H9 (cell line): ENCODE measurements at regions not wholly inside any gene's neighbourhood (a gene's known extent, or its start where the extent isn't known, plus 50 kb on each side); places are given as distances from the start of the nearest gene placed in this dataset.

ENCODE experiments used
- DNase-seq: peaks from one replicate; pipeline ENCODE4 v3.0.0-alpha.2; 2017
- H2AFZ ChIP-seq: one replicate; pipeline ENCODE4 v1.6.1; 2013; ENCODE audit warnings: mild to moderate bottlenecking, low read length, control low read depth, moderate library complexity
- H2AK5ac ChIP-seq: 2 replicates; pipeline ENCODE4 v1.6.1; 2013; ENCODE audit warnings: low read length, control low read depth, mixed read lengths; ENCODE audit not compliant: insufficient read length
- H2BK120ac ChIP-seq: one replicate; pipeline ENCODE4 v1.6.1; 2013; ENCODE audit warnings: low read depth, mild to moderate bottlenecking, low read length, control low read depth, inconsistent platforms; ENCODE audit not compliant: poor library complexity, severe bottlenecking
- H2BK12ac ChIP-seq: 2 replicates; pipeline ENCODE4 v1.6.1; 2013; ENCODE audit warnings: low read length, control low read depth, mixed read lengths, low read depth; ENCODE audit not compliant: insufficient read length
- H2BK15ac ChIP-seq: 2 replicates; pipeline ENCODE4 v1.6.1; 2013; ENCODE audit warnings: low read depth, low read length, control low read depth
- H2BK20ac ChIP-seq: one replicate; pipeline ENCODE4 v1.6.1; 2013; ENCODE audit warnings: low read depth, mild to moderate bottlenecking, low read length, control low read depth, inconsistent platforms; ENCODE audit not compliant: poor library complexity, severe bottlenecking
- H2BK5ac ChIP-seq: 2 replicates; pipeline ENCODE4 v1.6.1; 2013; ENCODE audit warnings: low read length, control low read depth, mixed read lengths; ENCODE audit not compliant: insufficient read length
- H3K14ac ChIP-seq: 2 replicates; pipeline ENCODE4 v1.6.1; 2013; ENCODE audit warnings: low read length, control low read depth; ENCODE audit not compliant: insufficient read depth
- H3K18ac ChIP-seq: 2 replicates; pipeline ENCODE4 v1.6.1; 2013; ENCODE audit warnings: low read depth, mild to moderate bottlenecking, mixed read lengths, low read length, control low read depth; ENCODE audit not compliant: insufficient read length
- H3K23ac ChIP-seq: 2 replicates; pipeline ENCODE4 v1.6.1; 2013; ENCODE audit warnings: low read length, control low read depth, mixed read lengths, low read depth; ENCODE audit not compliant: insufficient read length
- H3K23me2 ChIP-seq: 2 replicates; pipeline ENCODE4 v1.6.1; 2013; ENCODE audit warnings: low read depth, mild to moderate bottlenecking, mixed read lengths, low read length, control low read depth; ENCODE audit not compliant: insufficient read length, poor library complexity, severe bottlenecking
- H3K27ac ChIP-seq: 2 replicates; pipeline ENCODE4 v1.5.1; 2013; ENCODE audit warnings: low read length, control low read depth, mixed read lengths, low read depth; ENCODE audit not compliant: insufficient read length
- H3K27me3 ChIP-seq: 2 replicates; pipeline ENCODE4 v1.6.1; 2013; ENCODE audit warnings: low read length, control low read depth, inconsistent platforms; ENCODE audit not compliant: insufficient read depth
- H3K4ac ChIP-seq: 2 replicates; pipeline ENCODE4 v1.6.1; 2013; ENCODE audit warnings: low read depth, mild to moderate bottlenecking, control low read depth, inconsistent platforms, low read length, moderate library complexity
- H3K4me1 ChIP-seq: 2 replicates; pipeline ENCODE4 v1.6.1; 2013; ENCODE audit warnings: low read length, control low read depth, inconsistent platforms; ENCODE audit not compliant: insufficient read depth
- H3K4me2 ChIP-seq: 2 replicates; pipeline ENCODE4 v1.6.1; 2013; ENCODE audit warnings: low read length, control low read depth, mixed read lengths; ENCODE audit not compliant: insufficient read length, insufficient read depth
- H3K56ac ChIP-seq: 2 replicates; pipeline ENCODE4 v1.6.1; 2013; ENCODE audit warnings: low read depth, mild to moderate bottlenecking, mixed read lengths, low read length, control low read depth; ENCODE audit not compliant: insufficient read length
- H3K79me1 ChIP-seq: 2 replicates; pipeline ENCODE4 v1.6.1; 2013; ENCODE audit warnings: low read depth, mild to moderate bottlenecking, moderate library complexity, low read length, control low read depth, inconsistent platforms; ENCODE audit not compliant: insufficient read depth, poor library complexity, severe bottlenecking
- H3K79me2 ChIP-seq: 2 replicates; pipeline ENCODE4 v1.6.1; 2013; ENCODE audit warnings: low read length, control low read depth, inconsistent platforms; ENCODE audit not compliant: insufficient read depth
- H3K9ac ChIP-seq: 2 replicates; pipeline ENCODE4 v1.6.1; 2013; ENCODE audit warnings: low read length, control low read depth, mixed read lengths; ENCODE audit not compliant: insufficient read length; ENCODE audit errors: extremely low read depth
- H3K9me3 ChIP-seq: one replicate; pipeline ENCODE4 v1.6.1; 2013; ENCODE audit warnings: low read depth, low read length, inconsistent platforms; ENCODE audit not compliant: control insufficient read depth
- H3T11ph ChIP-seq: one replicate; pipeline ENCODE4 v1.6.1; 2013; ENCODE audit warnings: mild to moderate bottlenecking, low read length, control low read depth, inconsistent platforms
- H4K20me1 ChIP-seq: one replicate; pipeline ENCODE4 v1.6.1; 2013; ENCODE audit not compliant: control insufficient read depth, insufficient read length, insufficient read depth
- H4K5ac ChIP-seq: 2 replicates; pipeline ENCODE4 v1.6.1; 2013; ENCODE audit warnings: low read depth, mild to moderate bottlenecking, mixed read lengths, low read length, control low read depth; ENCODE audit not compliant: insufficient read length
- H4K8ac ChIP-seq: replicated peaks from 2 replicates; pipeline ENCODE4 v1.6.1; 2013; ENCODE audit warnings: low read length, control low read depth, mixed read lengths, low read depth; ENCODE audit not compliant: insufficient read length
- H4K91ac ChIP-seq: 2 replicates; pipeline ENCODE4 v1.6.1; 2013; ENCODE audit warnings: low read depth, mild to moderate bottlenecking, moderate library complexity, mixed read lengths, low read length, control low read depth; ENCODE audit not compliant: insufficient read length
- H3K27ac Mint-ChIP-seq, 3 experiments: 2 replicates in 2 of 3; 3 replicates in 1 of 3; pipeline ENCODE4 v1.8.0; 2020 to 2021; ENCODE audit warnings: mixed read lengths in 3 of 3, mild to moderate bottlenecking in 1 of 3, moderate library complexity in 1 of 3
- H3K27me3 Mint-ChIP-seq: 2 replicates; pipeline ENCODE4 v1.8.0; 2021; ENCODE audit warnings: low read depth, mild to moderate bottlenecking, moderate library complexity, mixed read lengths
- H3K36me3 Mint-ChIP-seq, 3 experiments: 2 replicates in 2 of 3; 3 replicates in 1 of 3; pipeline ENCODE4 v1.8.0; 2020 to 2021; ENCODE audit warnings: low read depth in 3 of 3, mixed read lengths in 3 of 3; ENCODE audit not compliant: insufficient read depth in 1 of 3
- H3K4me1 Mint-ChIP-seq, 2 experiments: 2 replicates each; pipeline ENCODE4 v1.8.0; 2020; ENCODE audit warnings: mixed read lengths in 2 of 2
- H3K4me3 Mint-ChIP-seq, 2 experiments: 2 replicates in 1 of 2; 3 replicates in 1 of 2; pipeline ENCODE4 v1.8.0; 2020 to 2021; ENCODE audit warnings: mild to moderate bottlenecking in 2 of 2, mixed read lengths in 2 of 2, moderate library complexity in 1 of 2
- H3K9me3 Mint-ChIP-seq, 2 experiments: 2 replicates in 1 of 2; 3 replicates in 1 of 2; pipeline ENCODE4 v1.8.0; 2020; ENCODE audit warnings: mild to moderate bottlenecking in 2 of 2, mixed read lengths in 2 of 2, moderate library complexity in 1 of 2
- CTCF ChIP-seq: fragments of 200-600 bp; sonication (generic); conservative IDR thresholded peaks from 3 replicates; pipeline ENCODE4 v1.8.0; 2021; ENCODE audit warnings: antibody characterized with exemption, mild to moderate bottlenecking
- WGBS: extraction: QIAGEN DNeasy Blood & Tissue Kit; methylation state at CpG from one replicate; pipeline ENCODE4 v1.1.7; 2013; ENCODE audit warnings: missing lambda C conversion rate, low lambda C conversion rate, mixed read lengths; ENCODE audit not compliant: insufficient read length; ENCODE audit errors: extremely low coverage; 5-methylcytosine and 5-hydroxymethylcytosine counted together

GRCh38 chr2:136049011-136049742 lies 63.8 kb upstream of the DARS1 start:
- no CpG with 5 or more reads among the region's 3 CpGs for WGBS
- no peak overlapping the region; the same call in 1 of the 2 replicates for H3K14ac ChIP-seq
- no peak overlapping the region for H4K91ac ChIP-seq
- no peak overlapping the region for H2AFZ ChIP-seq
- Mint-ChIP-seq H3K27ac (no peak overlapping the region), H3K36me3 (no peaks in the 10 kb centered on the region), H3K4me3 (no peak overlapping the region), H3K4me1 (no peaks in the 10 kb centered on the region; a peak in 1 of 4 replicates), H3K9me3 (no peaks in the 10 kb centered on the region), H3K27me3 (no peaks in the 10 kb centered on the region)
- H3K23me2 ChIP-seq, result no peaks in the 10 kb centered on the region
- H3K4me1 ChIP-seq, result no peaks in the 10 kb centered on the region; the same call in 1 of the 2 replicates
- H3K4me2 ChIP-seq, result no peak overlapping the region
- no peak overlapping the region for H3K9ac ChIP-seq
- no peak overlapping the region for H3K4ac ChIP-seq
- H4K8ac ChIP-seq, result no peak overlapping the region
- H2AK5ac ChIP-seq, result no peak overlapping the region
- no peak overlapping the region for H2BK20ac ChIP-seq
- H3K9me3 ChIP-seq, result no peaks in the 10 kb centered on the region
- H2BK120ac ChIP-seq, result no peak overlapping the region
- H3K79me2 ChIP-seq, result no peaks in the 10 kb centered on the region
- no peak overlapping the region for H2BK15ac ChIP-seq
- H4K20me1 ChIP-seq, result no peaks in the 10 kb centered on the region
- no peak for TF ChIP-seq CTCF
- H3K79me1 ChIP-seq, result no peaks in the 10 kb centered on the region
- no peak for DNase-seq
- H3K23ac ChIP-seq, result no peak overlapping the region
- no peak overlapping the region for H3K18ac ChIP-seq
- H2BK12ac ChIP-seq, result no peak overlapping the region
- H3K56ac ChIP-seq, result no peak overlapping the region
- no peaks in the 10 kb centered on the region for H3K27me3 ChIP-seq
- H3T11ph ChIP-seq, result no peak overlapping the region
- H4K5ac ChIP-seq, result no peak overlapping the region
- H2BK5ac ChIP-seq, result no peak overlapping the region
- H3K27ac ChIP-seq, result no peak overlapping the region
